HG03558 (cell line): ENCODE measurements at regions not wholly inside any gene's neighbourhood (a gene's known extent, or its start where the extent isn't known, plus 50 kb on each side); places are given as distances from the start of the nearest gene placed in this dataset.

Experiments used
- ATAC-seq: cut with Tn5 transposase; IDR thresholded peaks from one replicate; pipeline ENCODE4 v1.9.1; 2021; ENCODE audit warnings: moderate number of reproducible peaks; ENCODE audit not compliant: unreplicated experiment; ENCODE audit errors: extremely low read depth

- ATAC-seq: no peak
These were observed 173.7 kb downstream of the PWWP3B start for GRCh38 chrX:106341823-106342222.

GRCh38 chrX:106356580-106356979 lies 188.5 kb downstream of the PWWP3B start:
- no peak for ATAC-seq

- no peak for ATAC-seq
These were observed 195.1 kb downstream of the PWWP3B start for GRCh38 chrX:106363214-106363613.

- no peak for ATAC-seq
These were observed 210.5 kb downstream of the PWWP3B start for GRCh38 chrX:106378616-106379015.

GRCh38 chrX:106391284-106391911 lies 220.4 kb upstream of the RADX start:
- no peak for ATAC-seq

- ATAC-seq: no peak
These were observed 219.4 kb upstream of the RADX start for GRCh38 chrX:106392346-106392745.

GRCh38 chrX:106397788-106398538 lies 213.8 kb upstream of the RADX start:
- ATAC-seq: no peak

- no peak for ATAC-seq
These were observed 209.7 kb upstream of the RADX start for GRCh38 chrX:106401965-106402559.

- no peak for ATAC-seq
These were observed 207.3 kb upstream of the RADX start for GRCh38 chrX:106404512-106404911.

- ATAC-seq: peak; percentile 90
These were observed 196.4 kb upstream of the RADX start for GRCh38 chrX:106415276-106415895.

- no peak for ATAC-seq
These were observed 175.1 kb upstream of the RADX start for GRCh38 chrX:106436691-106437090.

- ATAC-seq: no peak
These were observed 174.4 kb upstream of the RADX start for GRCh38 chrX:106437407-106437806.

GRCh38 chrX:106450405-106450804 lies 161.4 kb upstream of the RADX start:
- no peak for ATAC-seq

GRCh38 chrX:106451933-106452332 lies 159.8 kb upstream of the RADX start:
- no peak for ATAC-seq

- ATAC-seq: no peak
These were observed 156.8 kb upstream of the RADX start for GRCh38 chrX:106454991-106455390.

- ATAC-seq: no peak
These were observed 154.0 kb upstream of the RADX start for GRCh38 chrX:106457802-106458201.

GRCh38 chrX:106467422-106467821 lies 144.4 kb upstream of the RADX start:
- no peak for ATAC-seq

GRCh38 chrX:106467943-106468342 lies 143.8 kb upstream of the RADX start:
- ATAC-seq: no peak

GRCh38 chrX:106468433-106468832 lies 143.3 kb upstream of the RADX start:
- ATAC-seq: no peak

GRCh38 chrX:106479920-106480319 lies 131.9 kb upstream of the RADX start:
- no peak for ATAC-seq

- no peak for ATAC-seq
These were observed 130.4 kb upstream of the RADX start for GRCh38 chrX:106481341-106481740.
